HG02943 (cell line): ENCODE measurements at regions not wholly inside any gene's neighbourhood (a gene's known extent, or its start where the extent isn't known, plus 50 kb on each side); places are given as distances from the start of the nearest gene placed in this dataset.
"Not testable (repeated sequence)": the region's sequence is repeated elsewhere in the genome, so short reads cannot be mapped to it uniquely, and the experiment has no call there.

Experiments
- ATAC-seq: cut with Tn5 transposase; IDR thresholded peaks from one replicate; pipeline ENCODE4 v1.9.1; 2021; ENCODE audit warnings: mild to moderate bottlenecking, low read depth, moderate library complexity; ENCODE audit not compliant: unreplicated experiment

GRCh38 chr3:118671192-118671591 lies 363.5 kb downstream of the IGSF11 start:
- ATAC-seq: no peak

DNA sequence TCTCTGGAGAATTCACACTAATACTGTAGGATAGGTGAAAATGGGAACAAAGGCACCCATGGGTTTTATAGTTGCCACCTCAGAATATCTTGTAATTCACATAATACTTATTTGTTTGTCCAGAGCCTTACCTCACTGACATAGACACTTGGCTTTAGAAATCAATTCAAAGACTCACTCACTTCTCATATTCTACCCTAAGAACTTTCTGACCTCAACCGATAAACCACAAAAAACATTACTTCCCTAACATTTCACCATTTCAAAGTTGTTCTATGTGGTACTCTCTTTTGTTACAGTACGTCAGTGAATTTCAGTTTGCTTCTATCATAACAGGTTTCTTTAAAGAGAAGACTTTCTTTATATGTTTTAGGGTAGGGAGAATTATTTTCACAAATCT lies 359.3 kb downstream of the IGSF11 start:
- no peak for ATAC-seq

DNA sequence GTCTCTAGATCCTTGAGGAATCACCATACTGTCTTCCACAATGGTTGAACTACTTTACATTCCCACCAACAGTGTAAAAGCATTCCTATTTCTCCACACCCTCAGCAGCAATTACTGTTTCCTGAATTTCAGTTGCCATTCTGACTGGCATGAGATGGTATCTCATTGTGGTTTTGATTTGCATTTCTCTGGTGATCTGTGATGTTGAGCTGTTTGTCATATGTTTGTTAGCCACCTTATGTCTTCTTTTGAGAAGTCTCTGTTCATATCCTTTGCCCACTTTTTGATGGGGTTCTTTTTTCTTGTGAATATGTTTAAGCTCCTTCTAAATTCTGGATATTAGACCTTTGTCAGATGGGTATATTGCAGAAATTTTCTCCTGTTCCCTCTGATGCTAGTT lies 356.0 kb downstream of the IGSF11 start:
- not testable (repeated sequence) for ATAC-seq

GRCh38 chr3:118682921-118683320 lies 351.7 kb downstream of the IGSF11 start:
- no peak for ATAC-seq

- ATAC-seq: no peak
Observed at GRCh38 chr3:118683636-118684035, 351.0 kb downstream of the IGSF11 start.

GRCh38 chr3:118688396-118688884 lies 346.2 kb downstream of the IGSF11 start:
- ATAC-seq: no peak

DNA sequence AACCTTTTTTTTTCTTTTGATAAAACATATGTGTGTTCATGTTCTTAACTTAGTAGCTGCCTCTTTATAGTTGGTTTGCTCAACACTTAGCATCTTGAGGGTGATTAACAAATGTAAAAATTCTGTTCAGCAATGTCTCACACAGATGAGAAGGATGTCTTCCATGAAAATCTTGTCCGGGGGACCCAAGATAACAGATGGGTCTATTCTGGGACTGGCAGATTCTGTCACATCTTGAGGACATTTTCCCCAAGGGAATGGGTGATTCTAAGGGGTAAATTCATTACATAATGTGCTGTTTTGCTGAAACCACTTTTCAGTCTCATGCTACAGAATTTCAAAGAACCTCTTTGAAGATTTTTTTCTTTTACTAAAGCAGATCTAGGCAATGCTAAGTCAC lies 342.2 kb downstream of the IGSF11 start:
- ATAC-seq: no peak

- no peak for ATAC-seq
Observed at GRCh38 chr3:118705487-118706219, 329.0 kb downstream of the IGSF11 start.

DNA sequence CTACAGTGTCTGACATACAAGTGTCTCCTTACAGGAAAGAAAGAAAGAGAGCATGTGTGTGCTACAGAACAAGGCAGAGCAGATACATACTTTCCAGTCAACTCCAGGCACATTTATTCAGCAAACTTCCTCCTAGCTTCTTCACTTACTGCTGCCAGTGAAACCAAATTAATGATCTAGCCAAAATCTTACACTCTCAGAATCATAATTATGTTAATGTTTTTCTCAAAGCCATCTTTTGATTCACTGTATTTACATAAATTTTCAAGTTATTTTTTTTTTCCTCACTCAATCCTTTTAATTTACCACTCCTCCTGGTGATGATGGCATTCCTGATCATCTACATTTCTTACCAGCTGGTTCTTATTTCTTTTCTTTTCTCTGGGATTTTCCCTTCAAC lies 326.7 kb downstream of the IGSF11 start:
- no peak for ATAC-seq

DNA sequence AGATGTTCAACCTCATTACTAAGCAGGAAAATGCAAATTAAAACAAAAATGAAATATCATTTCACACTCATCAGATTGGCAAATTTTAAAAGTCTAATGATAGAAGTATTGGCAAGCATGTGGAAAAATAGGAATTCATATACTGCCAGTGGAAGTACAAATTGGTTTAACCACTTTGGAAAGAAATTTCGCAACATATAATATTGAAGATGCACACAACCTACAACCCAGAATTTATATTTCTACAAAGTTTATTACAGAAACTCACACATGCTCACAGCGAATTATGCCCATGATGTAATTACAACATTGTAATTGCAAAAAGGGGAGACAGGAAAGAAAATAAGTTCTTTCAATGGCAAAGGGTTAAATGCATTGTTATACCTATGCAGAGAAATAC lies 324.1 kb downstream of the IGSF11 start:
- ATAC-seq: no peak

DNA sequence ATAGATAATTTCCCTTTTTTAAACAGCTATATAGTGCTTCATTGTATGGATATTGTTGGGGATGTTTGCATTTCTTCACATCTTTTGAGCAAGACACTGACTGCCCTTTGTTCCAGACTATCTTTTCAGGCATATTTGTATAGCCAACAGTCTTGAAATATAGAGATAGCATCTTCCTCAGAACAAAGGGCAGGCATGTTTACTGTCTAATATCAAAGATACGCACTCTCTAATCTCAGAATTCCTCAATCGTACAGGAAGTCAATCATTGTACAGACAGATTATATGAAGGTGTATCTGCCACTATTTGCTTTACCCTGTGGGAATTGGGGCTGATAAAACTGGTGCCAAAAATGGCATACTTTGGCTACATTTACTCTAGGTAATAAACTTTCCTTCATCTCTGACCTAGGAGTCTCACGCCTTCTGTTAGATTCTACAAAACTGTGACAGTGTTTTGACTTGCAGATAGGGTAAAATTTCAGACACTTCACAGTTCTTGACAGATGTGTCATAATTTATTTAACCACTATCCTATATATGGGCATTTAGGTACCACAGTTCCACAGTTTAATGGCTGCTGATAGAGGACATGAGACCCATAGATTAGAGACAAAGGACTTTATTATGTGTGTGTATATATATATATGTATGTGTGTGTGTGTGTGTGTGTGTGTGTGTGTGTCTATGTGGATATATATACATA lies 321.0 kb downstream of the IGSF11 start:
- no peak for ATAC-seq

- ATAC-seq: no peak
Observed at GRCh38 chr3:118714800-118715199, 319.8 kb downstream of the IGSF11 start.

- no peak for ATAC-seq
Observed at GRCh38 chr3:118729546-118729945, 305.1 kb downstream of the IGSF11 start.

GRCh38 chr3:118734664-118735063 lies 300.0 kb downstream of the IGSF11 start:
- ATAC-seq: no peak

DNA sequence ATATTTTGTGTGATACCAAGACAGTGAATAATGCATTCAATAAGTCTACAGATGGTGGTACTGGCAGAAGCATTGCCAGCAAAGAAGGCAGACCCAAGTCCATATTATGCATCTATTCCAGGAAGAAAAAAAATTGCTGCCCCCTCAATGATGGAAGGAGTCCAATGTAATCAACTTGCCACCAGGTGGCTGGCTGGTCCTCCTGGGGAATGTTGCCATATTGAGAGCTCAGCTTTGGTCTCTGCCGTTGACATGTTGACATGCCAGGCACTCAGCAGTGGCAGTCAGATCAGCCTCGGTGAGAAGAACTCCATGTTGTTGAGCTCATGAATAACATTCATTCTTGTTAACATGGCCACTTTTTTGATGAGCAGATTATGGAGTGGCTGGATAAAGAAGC lies 298.5 kb downstream of the IGSF11 start:
- ATAC-seq: no peak

- no peak for ATAC-seq
Observed at GRCh38 chr3:118740722-118741290, 293.8 kb downstream of the IGSF11 start.

DNA sequence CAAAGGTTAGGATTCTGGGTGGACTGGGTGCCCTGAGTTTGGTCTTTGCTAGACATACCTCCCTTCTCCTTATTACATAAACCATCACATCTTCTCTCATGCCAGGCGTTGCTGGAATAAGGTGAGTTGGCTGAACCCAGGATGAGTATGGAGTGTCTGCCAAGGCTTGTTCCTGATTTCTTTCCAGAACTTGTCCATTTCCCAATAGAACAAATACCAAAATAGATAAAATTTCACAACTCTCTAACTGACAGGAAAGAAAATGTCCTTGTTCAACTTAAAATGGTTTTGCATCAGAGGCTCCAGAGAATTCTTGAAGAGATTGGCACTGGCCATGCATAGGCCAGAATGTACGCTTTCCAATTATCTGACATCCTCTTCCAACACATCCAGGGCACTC lies 291.9 kb downstream of the IGSF11 start:
- ATAC-seq: no peak

DNA sequence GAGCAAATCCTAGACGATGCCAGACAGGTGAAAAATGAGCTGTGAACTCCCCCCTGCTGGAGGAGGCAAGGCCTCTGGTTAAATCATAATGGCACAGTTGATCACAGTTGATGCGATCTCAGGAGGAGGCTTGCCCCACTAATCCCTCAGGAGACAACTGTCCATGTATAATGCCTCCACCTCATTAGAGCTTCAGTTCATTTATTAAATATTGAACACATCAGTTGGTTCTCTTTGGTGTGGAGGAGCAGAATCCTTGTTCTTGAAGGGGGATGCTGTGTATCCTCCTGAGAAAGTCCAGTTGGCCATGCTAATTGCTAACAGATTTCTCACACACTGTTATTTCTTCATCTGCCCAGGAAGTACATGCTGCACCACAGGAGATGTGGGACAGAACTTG lies 290.5 kb downstream of the IGSF11 start:
- ATAC-seq: no peak

DNA sequence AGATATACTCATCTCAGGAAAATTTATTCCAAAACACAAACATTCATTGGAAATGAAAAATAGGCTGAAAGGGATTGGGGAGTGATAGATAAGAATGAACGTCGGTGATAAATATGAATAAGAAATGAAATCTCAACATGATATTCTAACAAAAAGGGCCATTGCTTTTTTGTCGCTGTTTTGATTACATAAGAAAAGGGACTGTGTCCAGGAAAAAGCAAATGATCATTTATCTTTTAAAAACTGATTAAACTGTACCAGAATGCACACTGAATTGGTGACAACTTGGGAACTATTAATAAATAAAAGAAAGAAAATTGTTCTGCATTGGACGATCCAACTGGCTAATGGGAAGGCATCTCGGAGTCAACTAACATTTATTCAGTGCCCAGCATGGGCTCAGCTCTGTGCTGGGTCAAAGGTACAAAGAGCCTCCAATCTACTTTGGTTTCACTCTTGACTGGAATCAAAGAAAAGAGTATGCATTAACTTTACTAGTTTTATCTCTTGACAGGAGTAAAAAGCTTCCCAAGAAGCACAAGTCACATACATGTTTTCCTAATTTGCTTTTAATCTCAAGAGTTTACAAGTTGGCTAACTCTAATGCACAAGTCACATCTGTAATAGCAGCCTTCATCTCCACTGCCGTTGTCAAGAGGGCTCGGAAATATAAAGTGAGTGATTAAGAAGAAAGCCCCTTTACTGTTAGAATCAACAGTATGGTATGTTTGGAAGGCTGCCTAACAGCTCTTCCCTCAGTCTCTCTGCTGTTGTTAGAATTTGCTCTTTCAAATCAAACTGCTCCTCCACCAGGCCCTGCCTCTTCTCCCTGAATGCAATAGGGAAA lies 280.0 kb downstream of the IGSF11 start:
- ATAC-seq: no peak

DNA sequence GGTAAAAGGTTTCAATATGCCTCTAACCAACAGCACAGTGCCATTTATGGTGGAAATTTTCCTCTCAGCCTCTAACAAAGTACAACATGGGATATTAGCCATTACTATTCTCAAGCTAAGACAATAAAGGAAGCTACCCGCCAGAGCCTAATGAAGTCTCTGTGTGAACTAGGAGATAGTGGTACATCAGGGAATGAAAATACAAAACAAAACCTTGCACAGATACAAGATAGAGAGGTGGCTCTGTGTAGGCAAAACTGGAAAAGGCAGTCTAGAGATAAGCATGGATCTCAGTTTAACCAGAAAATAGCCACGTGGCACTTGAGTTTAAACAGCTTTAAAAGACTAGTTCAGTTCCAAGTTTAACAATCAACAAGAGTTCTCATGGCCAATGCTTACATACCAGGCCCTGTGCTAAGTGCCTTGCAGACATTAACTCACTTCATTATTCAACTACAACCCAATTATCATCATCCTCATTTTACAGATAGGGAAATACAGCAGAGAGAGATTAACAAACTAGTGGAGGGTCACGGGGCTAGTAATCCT lies 279.3 kb downstream of the IGSF11 start:
- no peak for ATAC-seq
